BJ (cell line): ENCODE measurements at regions not wholly inside any gene's neighbourhood (a gene's known extent, or its start where the extent isn't known, plus 50 kb on each side); places are given as distances from the start of the nearest gene placed in this dataset.

ENCODE experiments used
- CTCF ChIA-PET: fragments of 350-600 bp; formaldehyde crosslinking; extraction: SDS; loops from one replicate; lab custom pipeline; 2021; ENCODE audit warnings: antibody characterized with exemption, inconsistent platforms; lab: Yijun Ruan, JAX
- POLR2A ChIA-PET: fragments of 300-600 bp; sonication (Branson Sonifier 250); formaldehyde crosslinking; extraction: SDS; loops from one replicate; lab custom pipeline; 2021; ENCODE audit warnings: antibody characterized with exemption; lab: Charles Lee
- DNase-seq: peaks from one replicate; pipeline ENCODE4 v3.0.0-alpha.2; 2011; ENCODE audit warnings: low read depth
- H3K27me3 ChIP-seq: 2 replicates; pipeline ENCODE4 v1.6.0; 2011; ENCODE audit warnings: low read length; ENCODE audit not compliant: control insufficient read depth, insufficient read depth
- H3K36me3 ChIP-seq: 2 replicates; pipeline ENCODE4 v1.5.1; 2011; ENCODE audit warnings: low read length; ENCODE audit not compliant: control insufficient read depth, insufficient read depth
- H3K4me3 ChIP-seq: 2 replicates; pipeline ENCODE4 v1.5.1; 2011; ENCODE audit warnings: low read depth, mild to moderate bottlenecking, control low read depth, low read length
- CTCF ChIP-seq: IDR thresholded peaks from 2 replicates; pipeline ENCODE4 v1.5.1; 2011; ENCODE audit warnings: low read depth, mild to moderate bottlenecking, control low read depth, inconsistent platforms, low read length, moderate library complexity; ENCODE audit not compliant: insufficient read depth

- H3K4me3 ChIP-seq, result no peak overlapping the region
- H3K27me3 ChIP-seq, result no peaks in the 10 kb centered on the region
- TF ChIP-seq CTCF, result no peak
- no peak for DNase-seq
- no peaks in the 10 kb centered on the region for H3K36me3 ChIP-seq
- CTCF ChIA-PET, result no interaction called here
- POLR2A ChIA-PET, result no interaction called here
These were observed 623.7 kb downstream of the TYW1 start for GRCh38 chr7:67620216-67620933.

GRCh38 chr7:67621704-67622103, 625.1 kb downstream of the TYW1 start:
- DNase-seq, result no peak
- Histone ChIP-seq H3K4me3 (no peak overlapping the region), H3K36me3 (no peaks in the 10 kb centered on the region), H3K27me3 (no peaks in the 10 kb centered on the region)
- no peak for TF ChIP-seq CTCF
- ChIA-PET CTCF (no interaction called here), POLR2A (no interaction called here)

- Histone ChIP-seq H3K4me3 (no peak overlapping the region), H3K27me3 (no peaks in the 10 kb centered on the region), H3K36me3 (no peaks in the 10 kb centered on the region)
- ChIA-PET POLR2A (no interaction called here), CTCF (interaction anchor here (0.5 to 1.5 kb wide), 6 partner anchors 10 to 1715 kb away, joined by 3 to 6 read pairs (median 3); no protein-coding TSS in a partner anchor)
- no peak for DNase-seq
- peak; percentile 71 for TF ChIP-seq CTCF
These were observed 628.7 kb downstream of the TYW1 start for GRCh38 chr7:67625257-67625737.

- no peak for DNase-seq
- TF ChIP-seq CTCF, result no peak
- no peaks in the 10 kb centered on the region for H3K27me3 ChIP-seq
- no peaks in the 10 kb centered on the region for H3K36me3 ChIP-seq
- ChIA-PET POLR2A (no interaction called here), CTCF (no interaction called here)
- H3K4me3 ChIP-seq, result no peak overlapping the region
These were observed 634.8 kb downstream of the TYW1 start for GRCh38 chr7:67631476-67631875.

- no peak overlapping the region for H3K4me3 ChIP-seq
- H3K27me3 ChIP-seq, result no peaks in the 10 kb centered on the region
- no peak for DNase-seq
- POLR2A ChIA-PET, result no interaction called here
- H3K36me3 ChIP-seq, result no peaks in the 10 kb centered on the region
- CTCF ChIA-PET, result interaction anchor here (1.9 kb wide), 1 partner anchor 10 kb away, joined by 6 read pairs; no protein-coding TSS in a partner anchor
- no peak for TF ChIP-seq CTCF
These were observed 638.6 kb downstream of the TYW1 start for GRCh38 chr7:67635271-67635670.
